ENCODE measurements at regions not wholly inside any gene's neighbourhood (a gene's known extent, or its start where the extent isn't known, plus 50 kb on each side); places are given as distances from the start of the nearest gene placed in this dataset.
"Not testable (repeated sequence)": the region's sequence is repeated elsewhere in the genome, so short reads cannot be mapped to it uniquely, and the experiment has no call there.

DNA sequence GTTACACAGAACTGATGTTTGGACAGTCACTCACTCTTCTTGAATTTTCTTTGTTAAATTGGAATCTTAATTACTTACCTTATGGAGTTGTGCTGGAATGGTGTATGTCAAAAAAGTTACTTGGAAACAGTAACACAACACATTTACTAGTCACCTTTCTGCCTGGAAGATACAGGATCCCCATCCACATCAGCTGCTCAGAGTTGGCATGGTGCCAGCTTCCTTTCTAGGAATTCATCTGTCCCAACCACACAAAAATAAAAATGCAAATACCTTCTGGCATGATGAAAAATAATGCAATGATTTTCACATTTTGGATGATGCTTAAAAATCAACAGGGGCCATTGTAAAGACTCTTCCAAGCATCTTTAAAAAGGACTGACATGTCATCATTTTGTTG lies 341.5 kb downstream of the TMEM38B start:
- Histone ChIP-seq H3K27ac (ENCODE audit: low read length) (no peak overlapping the region), H3K36me3 (replicated peaks; ENCODE audit: insufficient read depth, low read length) (no peaks in the 10 kb centered on the region), H3K9me3 (replicated peaks; ENCODE audit: insufficient read depth, low read length) (no peaks in the 10 kb centered on the region), H4K20me1 (ENCODE audit: insufficient read depth, low read length) (no peaks in the 10 kb centered on the region), H3K79me2 (ENCODE audit: low read length) (no peaks in the 10 kb centered on the region), H3K4me2 (ENCODE audit: low read depth, low read length) (no peak overlapping the region), H3K4me1 (ENCODE audit: low read length) (no peaks in the 10 kb centered on the region), H2AFZ (ENCODE audit: low read length) (no peak overlapping the region), H3K27me3 (replicated peaks; ENCODE audit: insufficient read depth, low read length) (no peaks in the 10 kb centered on the region), H3K9me2 (replicated peaks; ENCODE audit: insufficient read depth, low read length) (no peaks in the 10 kb centered on the region), H3F3A (ENCODE audit: insufficient read depth, low read length) (no peaks in the 10 kb centered on the region), H3K4me3 (ENCODE audit: low read length) (no peak overlapping the region), H3K9ac (ENCODE audit: low read length) (no peak overlapping the region)
- no peak for DNase-seq
- TF ChIP-seq EZH2phosphoT487 (IDR thresholded peaks at IDR 0.05; ENCODE audit: low read length): no peak
- no peak for TF ChIP-seq EZH2 (optimal IDR thresholded peaks at IDR 0.05; ENCODE audit: low read depth, low read length)
- TF ChIP-seq, protein P1, sequence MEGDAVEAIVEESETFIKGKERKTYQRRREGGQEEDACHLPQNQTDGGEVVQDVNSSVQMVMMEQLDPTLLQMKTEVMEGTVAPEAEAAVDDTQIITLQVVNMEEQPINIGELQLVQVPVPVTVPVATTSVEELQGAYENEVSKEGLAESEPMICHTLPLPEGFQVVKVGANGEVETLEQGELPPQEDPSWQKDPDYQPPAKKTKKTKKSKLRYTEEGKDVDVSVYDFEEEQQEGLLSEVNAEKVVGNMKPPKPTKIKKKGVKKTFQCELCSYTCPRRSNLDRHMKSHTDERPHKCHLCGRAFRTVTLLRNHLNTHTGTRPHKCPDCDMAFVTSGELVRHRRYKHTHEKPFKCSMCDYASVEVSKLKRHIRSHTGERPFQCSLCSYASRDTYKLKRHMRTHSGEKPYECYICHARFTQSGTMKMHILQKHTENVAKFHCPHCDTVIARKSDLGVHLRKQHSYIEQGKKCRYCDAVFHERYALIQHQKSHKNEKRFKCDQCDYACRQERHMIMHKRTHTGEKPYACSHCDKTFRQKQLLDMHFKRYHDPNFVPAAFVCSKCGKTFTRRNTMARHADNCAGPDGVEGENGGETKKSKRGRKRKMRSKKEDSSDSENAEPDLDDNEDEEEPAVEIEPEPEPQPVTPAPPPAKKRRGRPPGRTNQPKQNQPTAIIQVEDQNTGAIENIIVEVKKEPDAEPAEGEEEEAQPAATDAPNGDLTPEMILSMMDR (IDR thresholded peaks at IDR 0.05; ENCODE audit: low read length): no peak

DNA sequence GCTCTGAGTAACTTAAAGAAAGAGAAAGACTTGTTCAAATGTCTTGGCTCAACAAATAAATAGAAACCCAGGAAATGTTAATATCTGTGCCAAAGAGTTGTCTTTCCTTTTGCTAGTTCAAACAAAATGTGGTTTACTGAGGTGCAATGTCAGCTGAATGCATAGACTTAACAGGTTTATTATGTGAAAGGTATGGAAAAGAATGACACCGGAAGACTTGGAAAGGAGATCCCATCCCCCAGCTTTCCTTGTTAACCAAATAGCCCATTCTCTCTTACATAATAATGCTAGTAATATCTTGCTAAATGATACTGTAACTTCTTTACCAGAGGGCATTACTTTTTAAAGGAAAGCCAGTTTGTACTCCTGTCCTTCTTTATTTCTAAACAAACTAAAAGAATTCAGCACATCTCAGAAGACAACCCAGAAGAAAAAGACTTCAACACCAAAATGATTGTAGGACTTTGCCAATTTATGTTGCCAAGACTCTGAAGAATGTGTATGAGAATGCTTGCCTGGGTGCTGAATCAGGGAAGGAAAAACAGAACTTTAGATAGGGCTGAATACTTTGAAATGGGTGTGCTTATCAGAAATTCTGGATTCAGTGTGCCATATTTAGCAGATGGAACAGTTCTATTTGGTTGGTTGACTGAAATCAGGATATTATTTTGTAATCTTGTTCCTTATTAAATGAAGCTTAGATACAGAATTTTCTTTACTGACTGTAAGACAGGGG lies 344.1 kb downstream of the TMEM38B start:
- no peaks in the 10 kb centered on the region for H3K9me3 ChIP-seq (replicated peaks; ENCODE audit: insufficient read depth, low read length)

DNA sequence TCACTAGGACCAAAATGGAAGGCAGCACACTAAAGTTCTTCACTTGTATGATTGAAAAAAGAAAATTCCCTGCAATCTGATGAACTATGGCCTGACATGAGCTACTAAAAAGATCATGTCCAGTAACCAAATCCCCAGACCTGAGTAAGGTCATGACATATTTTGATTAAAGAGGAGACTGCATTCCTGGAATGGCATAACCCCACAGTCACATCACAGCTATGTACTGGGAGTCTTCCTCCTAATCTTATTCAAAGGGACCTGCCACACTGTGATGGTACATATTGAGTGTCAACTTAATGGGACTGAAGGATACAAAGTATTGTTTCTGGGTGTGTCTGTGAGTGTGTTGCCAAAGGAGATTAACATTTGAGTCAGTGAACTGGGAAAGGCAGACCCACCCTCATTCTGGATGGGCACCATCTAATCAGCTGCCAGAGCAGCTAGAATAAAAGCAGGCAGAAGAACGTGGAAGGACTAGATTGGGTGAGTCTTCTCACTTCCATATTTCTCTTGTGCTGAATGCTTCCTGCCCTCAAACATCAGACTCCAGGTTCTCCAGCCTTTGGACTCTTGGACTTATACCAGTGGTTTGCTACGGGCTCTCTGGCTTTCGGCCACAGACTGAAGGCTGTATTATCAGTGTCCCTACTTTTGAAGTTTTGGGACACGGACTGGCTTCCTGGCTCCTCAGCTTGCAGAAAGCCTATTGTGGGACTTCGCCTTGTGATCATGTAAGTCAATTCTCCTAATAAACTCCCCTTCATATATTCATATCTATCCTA lies 345.0 kb downstream of the TMEM38B start:
- Histone ChIP-seq H3K9me2 (replicated peaks; ENCODE audit: insufficient read depth, low read length) (no peaks in the 10 kb centered on the region), H3K4me2 (ENCODE audit: low read depth, low read length) (no peak overlapping the region), H3K27ac (ENCODE audit: low read length) (no peak overlapping the region), H2AFZ (ENCODE audit: low read length) (no peak overlapping the region), H3K9ac (ENCODE audit: low read length) (no peak overlapping the region), H4K20me1 (ENCODE audit: insufficient read depth, low read length) (no peaks in the 10 kb centered on the region), H3K79me2 (ENCODE audit: low read length) (no peaks in the 10 kb centered on the region), H3K4me1 (ENCODE audit: low read length) (no peaks in the 10 kb centered on the region), H3K9me3 (replicated peaks; ENCODE audit: insufficient read depth, low read length) (no peaks in the 10 kb centered on the region), H3F3A (ENCODE audit: insufficient read depth, low read length) (no peaks in the 10 kb centered on the region), H3K27me3 (replicated peaks; ENCODE audit: insufficient read depth, low read length) (no peaks in the 10 kb centered on the region), H3K4me3 (ENCODE audit: low read length) (no peak overlapping the region), H3K36me3 (replicated peaks; ENCODE audit: insufficient read depth, low read length) (no peaks in the 10 kb centered on the region)
- no peak for DNase-seq
- no peak for TF ChIP-seq EZH2phosphoT487 (IDR thresholded peaks at IDR 0.05; ENCODE audit: low read length)
- TF ChIP-seq, protein P1 (IDR thresholded peaks at IDR 0.05; ENCODE audit: low read length): no peak
- TF ChIP-seq EZH2 (optimal IDR thresholded peaks at IDR 0.05; ENCODE audit: low read depth, low read length): no peak

More for the DNA sequence above, 344.1 kb downstream of the TMEM38B start:
- H3K9me2 ChIP-seq (replicated peaks; ENCODE audit: insufficient read depth, low read length): no peaks in the 10 kb centered on the region
- H3K79me2 ChIP-seq (ENCODE audit: low read length): no peaks in the 10 kb centered on the region
- no peaks in the 10 kb centered on the region for H3F3A ChIP-seq (ENCODE audit: insufficient read depth, low read length)
- H3K9ac ChIP-seq (ENCODE audit: low read length): no peak overlapping the region
- DNase-seq: no peak
- no peak overlapping the region for H3K4me3 ChIP-seq (ENCODE audit: low read length)
- H3K4me1 ChIP-seq (ENCODE audit: low read length): no peaks in the 10 kb centered on the region
- no peak overlapping the region for H3K4me2 ChIP-seq (ENCODE audit: low read depth, low read length)
- no peaks in the 10 kb centered on the region for H4K20me1 ChIP-seq (ENCODE audit: insufficient read depth, low read length)
- no peaks in the 10 kb centered on the region for H3K27me3 ChIP-seq (replicated peaks; ENCODE audit: insufficient read depth, low read length)
- H3K36me3 ChIP-seq (replicated peaks; ENCODE audit: insufficient read depth, low read length): no peaks in the 10 kb centered on the region
- TF ChIP-seq EZH2phosphoT487 (IDR thresholded peaks at IDR 0.05; ENCODE audit: low read length): no peak
- TF ChIP-seq EZH2 (optimal IDR thresholded peaks at IDR 0.05; ENCODE audit: low read depth, low read length): no peak
- TF ChIP-seq, protein P1 (IDR thresholded peaks at IDR 0.05; ENCODE audit: low read length): no peak
- no peak overlapping the region for H2AFZ ChIP-seq (ENCODE audit: low read length)
- H3K27ac ChIP-seq (ENCODE audit: low read length): no peak overlapping the region

DNA sequence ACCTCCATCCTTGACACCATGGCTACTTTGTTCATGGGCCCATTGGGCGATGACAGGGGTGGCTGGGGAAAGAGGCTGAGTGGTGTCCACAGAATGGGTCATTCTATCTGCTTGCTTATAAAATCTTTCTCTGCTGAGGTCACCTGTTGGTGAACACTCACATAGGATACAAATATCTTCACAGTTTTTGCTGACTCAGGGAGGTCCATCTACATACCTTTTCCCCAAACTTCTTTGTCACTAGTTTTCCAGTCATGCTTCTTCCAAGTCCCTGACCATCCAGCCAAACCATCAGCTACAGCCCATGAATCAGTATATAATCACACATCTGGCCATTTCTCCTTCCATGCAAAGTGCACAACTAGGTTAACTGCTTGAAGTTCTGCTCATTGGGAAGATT lies 347.6 kb downstream of the TMEM38B start:
- not testable (repeated sequence) for H3K4me1 ChIP-seq (ENCODE audit: low read length); H3K9me3 ChIP-seq (replicated peaks; ENCODE audit: insufficient read depth, low read length); DNase-seq; H3K9ac ChIP-seq (ENCODE audit: low read length); H3K27me3 ChIP-seq (replicated peaks; ENCODE audit: insufficient read depth, low read length); H3K4me3 ChIP-seq (ENCODE audit: low read length); H4K20me1 ChIP-seq (ENCODE audit: insufficient read depth, low read length); H3K27ac ChIP-seq (ENCODE audit: low read length); H3K79me2 ChIP-seq (ENCODE audit: low read length); H2AFZ ChIP-seq (ENCODE audit: low read length); H3F3A ChIP-seq (ENCODE audit: insufficient read depth, low read length); H3K36me3 ChIP-seq (replicated peaks; ENCODE audit: insufficient read depth, low read length); H3K4me2 ChIP-seq (ENCODE audit: low read depth, low read length); H3K9me2 ChIP-seq (replicated peaks; ENCODE audit: insufficient read depth, low read length)

All from MM.1S (cell line).